Ovary (tissue), 3 donors: ENCODE measurements at regions not wholly inside any gene's neighbourhood (a gene's known extent, or its start where the extent isn't known, plus 50 kb on each side); places are given as distances from the start of the nearest gene placed in this dataset.

Experiments
- EP300 ChIP-seq: sonication (generic); formaldehyde crosslinking; IDR thresholded peaks from one replicate; pipeline ENCODE4 v1.6.1; 2017; ENCODE audit warnings: antibody characterized with exemption
- TF ChIP-seq, protein P1 (sequence below), 3 donors: fragments of 450-650 bp in 2 of 3; fragments of 200-600 bp in 1 of 3; IDR thresholded peaks; one replicate each; pipeline versions ENCODE4 v1.5.1 to v1.8.0; 2016 to 2022; ENCODE audit warnings: antibody characterized with exemption in 3 of 3, mild to moderate bottlenecking in 1 of 3
- donor health status: DM: no; HTN: no; CAD: no.

DNA sequence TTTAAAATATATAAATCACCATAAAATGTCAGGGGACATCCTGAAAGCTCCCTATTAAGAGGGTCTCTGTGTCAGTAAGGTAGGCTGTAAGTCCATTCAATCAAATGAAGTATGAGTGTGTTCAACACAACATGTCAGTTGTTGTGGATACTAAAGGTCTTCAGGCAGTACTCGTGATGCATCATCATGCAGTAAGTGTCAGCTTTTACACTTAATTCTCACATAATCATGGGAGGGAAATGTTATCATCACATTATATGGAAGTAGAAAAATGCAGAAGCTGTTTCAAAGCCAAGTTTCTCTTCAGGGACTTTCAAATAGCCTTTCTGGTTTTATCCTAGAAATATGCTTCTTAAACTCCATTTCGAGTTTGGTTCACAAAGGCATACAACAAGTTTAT is 477.1 kb upstream of the ID2 start:
- TF ChIP-seq, protein P1, sequence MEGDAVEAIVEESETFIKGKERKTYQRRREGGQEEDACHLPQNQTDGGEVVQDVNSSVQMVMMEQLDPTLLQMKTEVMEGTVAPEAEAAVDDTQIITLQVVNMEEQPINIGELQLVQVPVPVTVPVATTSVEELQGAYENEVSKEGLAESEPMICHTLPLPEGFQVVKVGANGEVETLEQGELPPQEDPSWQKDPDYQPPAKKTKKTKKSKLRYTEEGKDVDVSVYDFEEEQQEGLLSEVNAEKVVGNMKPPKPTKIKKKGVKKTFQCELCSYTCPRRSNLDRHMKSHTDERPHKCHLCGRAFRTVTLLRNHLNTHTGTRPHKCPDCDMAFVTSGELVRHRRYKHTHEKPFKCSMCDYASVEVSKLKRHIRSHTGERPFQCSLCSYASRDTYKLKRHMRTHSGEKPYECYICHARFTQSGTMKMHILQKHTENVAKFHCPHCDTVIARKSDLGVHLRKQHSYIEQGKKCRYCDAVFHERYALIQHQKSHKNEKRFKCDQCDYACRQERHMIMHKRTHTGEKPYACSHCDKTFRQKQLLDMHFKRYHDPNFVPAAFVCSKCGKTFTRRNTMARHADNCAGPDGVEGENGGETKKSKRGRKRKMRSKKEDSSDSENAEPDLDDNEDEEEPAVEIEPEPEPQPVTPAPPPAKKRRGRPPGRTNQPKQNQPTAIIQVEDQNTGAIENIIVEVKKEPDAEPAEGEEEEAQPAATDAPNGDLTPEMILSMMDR (IDR thresholded peaks at IDR 0.05): no peak
- TF ChIP-seq EP300: no peak
